Activated CD4-positive, alpha-beta memory T cell treated with anti-CD3 and anti-CD28 coated beads for 36 hours (primary cell): ENCODE measurements at regions not wholly inside any gene's neighbourhood (a gene's known extent, or its start where the extent isn't known, plus 50 kb on each side); places are given as distances from the start of the nearest gene placed in this dataset.

Experiments
- CTCF ChIA-PET: fragments of 350-600 bp; sonication (Branson Sonifier 250); formaldehyde crosslinking; loops from one replicate; lab custom pipeline; 2021; ENCODE audit warnings: antibody characterized with exemption, inconsistent platforms; lab: Charles Lee
- POLR2A ChIA-PET: fragments of 350-600 bp; sonication (Branson Sonifier 250); formaldehyde crosslinking; loops from one replicate; lab custom pipeline; 2021; ENCODE audit warnings: antibody characterized with exemption; lab: Charles Lee
- DNase-seq: peaks from one replicate; pipeline ENCODE4 v3.0.0-alpha.2; 2020
- H3K27ac Mint-ChIP-seq: one replicate; pipeline ENCODE4 v1.8.0; 2021; ENCODE audit warnings: mixed read lengths
- H3K27me3 Mint-ChIP-seq: one replicate; pipeline ENCODE4 v1.8.0; 2021; ENCODE audit warnings: mixed read lengths
- H3K36me3 Mint-ChIP-seq: one replicate; pipeline ENCODE4 v1.8.0; 2021; ENCODE audit warnings: mixed read lengths
- H3K4me1 Mint-ChIP-seq: one replicate; pipeline ENCODE4 v1.8.0; 2021; ENCODE audit warnings: low read depth, mixed read lengths
- H3K4me3 Mint-ChIP-seq: one replicate; pipeline ENCODE4 v1.8.0; 2021; ENCODE audit warnings: mild to moderate bottlenecking, mixed read lengths
- H3K9me3 Mint-ChIP-seq: one replicate; pipeline ENCODE4 v1.8.0; 2021; ENCODE audit warnings: mixed read lengths
- intact Hi-C: fragments of 100-400 bp; cut with micrococcal nuclease; formaldehyde crosslinking; loops from one replicate; pipeline ENCODE4 v1.15.1; 2023

DNA sequence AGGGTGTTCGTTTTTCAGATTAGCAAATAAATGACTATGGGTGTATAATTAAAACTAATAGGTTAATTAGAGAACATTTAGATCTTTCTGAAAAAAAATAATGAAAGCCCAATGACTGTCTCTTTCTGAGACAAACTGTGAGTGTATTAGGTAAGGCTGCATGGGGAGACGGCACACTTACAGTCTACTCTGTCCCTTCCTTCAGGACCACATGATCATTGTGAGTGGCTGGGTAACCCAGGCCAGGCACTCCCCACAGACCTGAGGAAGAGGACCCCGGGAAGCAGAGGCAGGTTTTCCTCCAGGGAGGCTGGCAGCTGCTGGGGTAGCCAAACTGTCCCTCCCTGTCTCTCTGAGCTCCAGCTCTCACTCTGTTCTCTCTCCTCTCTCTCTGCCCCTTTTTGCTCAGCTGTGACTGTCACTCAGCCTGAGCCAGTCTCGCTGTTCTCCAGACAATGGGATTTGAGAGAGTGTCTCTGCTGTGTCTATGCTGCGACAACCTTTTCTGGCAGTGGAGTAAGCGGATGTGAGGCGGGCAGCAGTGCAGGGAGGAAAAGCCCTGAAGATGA is 83.1 kb upstream of the NCAM1 start:
- H3K27ac Mint-ChIP-seq: no peak overlapping the region
- no peaks in the 10 kb centered on the region for H3K36me3 Mint-ChIP-seq
- ChIA-PET CTCF (no interaction called here), POLR2A (no interaction called here)
- intact Hi-C loops: no loop called here
- no peak overlapping the region for H3K4me3 Mint-ChIP-seq
- peaks cover 5% of the 10 kb centered on the region for H3K27me3 Mint-ChIP-seq
- no peaks in the 10 kb centered on the region for H3K4me1 Mint-ChIP-seq
- DNase-seq: no peak
- H3K9me3 Mint-ChIP-seq: no peaks in the 10 kb centered on the region

DNA sequence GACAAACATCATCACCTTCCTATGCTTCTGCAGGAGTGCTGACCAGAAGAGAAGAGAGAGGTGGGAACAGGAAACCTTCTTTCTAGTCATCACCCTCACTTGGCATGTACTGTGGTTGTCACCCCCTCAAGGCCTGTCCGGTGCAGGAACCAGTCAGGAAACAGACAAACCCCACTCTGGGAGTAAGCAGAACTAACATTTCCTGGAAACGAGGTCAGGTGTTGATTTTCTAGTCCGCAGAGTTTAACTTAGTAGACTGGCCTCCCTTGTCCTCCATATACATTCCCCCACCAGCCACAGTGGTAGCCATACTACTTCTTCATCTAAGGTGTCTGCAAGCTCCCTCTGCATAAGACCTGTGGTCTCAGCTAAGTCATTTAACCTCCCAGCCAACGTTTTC is 80.7 kb upstream of the NCAM1 start:
- Mint-ChIP-seq H3K4me1 (no peaks in the 10 kb centered on the region), H3K4me3 (no peak overlapping the region), H3K27ac (no peak overlapping the region), H3K9me3 (no peaks in the 10 kb centered on the region), H3K36me3 (no peaks in the 10 kb centered on the region), H3K27me3 (peaks cover under 1% of the 10 kb centered on the region)
- DNase-seq: no peak
- ChIA-PET CTCF (no interaction called here), POLR2A (no interaction called here)
- intact Hi-C loops: no loop called here

DNA sequence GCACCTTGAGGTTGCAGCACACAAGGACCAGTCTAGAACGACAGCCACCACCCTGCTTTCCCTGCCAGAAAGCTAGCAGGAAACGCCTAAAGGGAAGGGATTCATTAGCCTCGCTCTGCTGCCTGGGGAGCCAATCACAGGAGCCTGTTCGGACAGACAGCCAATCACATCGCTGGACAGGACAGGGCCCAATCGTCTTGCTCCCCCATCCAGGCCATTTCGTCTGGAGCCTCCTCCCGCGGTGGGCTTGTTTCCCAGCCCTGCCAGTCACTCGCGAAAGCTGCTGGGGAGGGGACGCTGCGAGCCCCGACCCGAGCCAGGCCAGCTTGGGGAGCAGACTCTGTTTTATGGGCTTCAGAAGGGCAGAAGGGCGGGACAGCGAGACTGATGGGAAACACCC is 79.8 kb upstream of the NCAM1 start:
- no peak for DNase-seq
- Mint-ChIP-seq H3K36me3 (no peaks in the 10 kb centered on the region), H3K4me3 (no peak overlapping the region), H3K27me3 (no peaks in the 10 kb centered on the region), H3K27ac (no peak overlapping the region), H3K4me1 (no peaks in the 10 kb centered on the region), H3K9me3 (no peaks in the 10 kb centered on the region)
- intact Hi-C loops: no loop called here
- CTCF ChIA-PET: no interaction called here
- POLR2A ChIA-PET: no interaction called here

DNA sequence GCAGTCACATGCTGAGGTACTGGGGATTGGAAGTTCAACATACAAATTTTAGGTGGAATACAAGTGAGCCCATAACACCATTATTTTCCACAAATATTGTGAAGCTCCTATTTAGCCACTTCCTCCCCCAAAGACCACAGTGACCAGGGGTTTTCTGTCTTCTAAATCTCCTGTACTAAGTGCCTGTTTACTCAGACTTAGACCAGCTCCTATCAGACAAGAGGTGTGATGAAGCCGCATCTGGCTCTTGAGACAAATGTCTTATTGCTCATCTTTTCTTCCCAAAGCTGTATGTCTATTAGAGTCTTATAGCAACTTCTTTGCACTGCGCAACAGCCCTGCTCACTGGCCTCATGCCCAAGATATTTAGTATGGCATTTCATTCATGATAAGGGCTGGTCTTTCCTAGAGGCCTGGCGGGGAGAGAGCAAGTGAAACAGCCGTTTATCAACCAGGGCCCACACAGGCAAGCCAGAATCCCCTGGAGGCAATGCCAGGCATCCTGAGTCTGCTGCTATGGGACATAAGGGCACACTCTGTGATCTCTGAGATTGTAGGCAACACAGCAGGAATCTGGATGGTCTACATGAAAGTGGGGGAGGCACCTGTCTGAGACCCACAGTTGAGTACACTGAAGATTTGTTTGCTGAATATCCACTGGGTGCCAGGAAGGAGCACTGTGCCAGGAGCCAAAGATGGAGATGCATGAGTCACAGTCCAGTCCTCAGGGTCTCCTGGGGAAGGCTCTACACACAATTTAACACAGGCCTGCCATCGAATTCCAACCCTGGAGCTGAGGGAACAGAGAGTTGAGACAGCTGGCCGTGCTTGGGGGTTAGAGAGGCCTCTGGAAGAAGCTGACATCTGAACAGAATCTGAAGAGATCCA is 78.5 kb upstream of the NCAM1 start:
- intact Hi-C loops: no loop called here
- Mint-ChIP-seq H3K27ac (no peak overlapping the region), H3K4me3 (no peak overlapping the region), H3K27me3 (no peaks in the 10 kb centered on the region), H3K9me3 (no peaks in the 10 kb centered on the region), H3K36me3 (no peaks in the 10 kb centered on the region), H3K4me1 (peaks cover 2% of the 10 kb centered on the region)
- DNase-seq: no peak
- ChIA-PET CTCF (no interaction called here), POLR2A (no interaction called here)

DNA sequence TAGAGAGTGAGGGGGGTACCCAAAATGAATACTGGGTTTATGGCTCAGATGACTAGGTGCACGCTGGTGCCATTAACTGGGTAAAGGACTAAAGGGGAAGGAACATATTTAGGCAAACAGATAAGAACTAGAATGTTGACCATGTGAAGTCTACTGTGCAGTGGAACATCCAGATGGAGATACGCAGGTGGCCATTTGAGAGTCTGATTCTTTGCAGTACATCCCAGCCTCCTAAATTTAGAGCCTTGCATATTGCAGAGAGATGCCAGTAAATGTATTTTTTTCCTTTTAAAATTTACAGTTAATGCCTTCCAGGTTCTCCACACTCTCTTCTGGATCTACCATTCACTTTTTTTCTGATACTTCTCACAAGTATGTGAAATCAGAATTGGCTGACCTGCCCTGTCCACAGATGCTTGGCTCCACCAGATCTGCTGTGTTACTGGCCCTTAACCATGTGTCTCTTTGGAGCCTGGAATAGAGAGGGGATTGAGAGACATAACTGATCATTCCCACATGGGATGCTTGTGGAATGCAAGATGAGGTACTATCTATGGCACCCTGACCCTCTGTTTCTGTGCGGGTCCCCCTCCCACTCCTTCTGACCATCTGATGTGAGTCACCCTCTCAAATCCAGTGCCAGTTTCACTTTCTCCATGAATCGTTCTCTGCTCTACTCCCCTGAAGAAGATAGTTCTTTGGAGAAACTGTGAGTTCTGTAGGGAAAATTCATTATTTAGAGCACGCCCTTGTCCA is 77.0 kb upstream of the NCAM1 start:
- Mint-ChIP-seq H3K27ac (no peak overlapping the region), H3K4me3 (no peak overlapping the region), H3K9me3 (no peaks in the 10 kb centered on the region), H3K27me3 (no peaks in the 10 kb centered on the region), H3K4me1 (peaks cover 2% of the 10 kb centered on the region), H3K36me3 (no peaks in the 10 kb centered on the region)
- ChIA-PET CTCF (no interaction called here), POLR2A (no interaction called here)
- no peak for DNase-seq
- intact Hi-C loops: no loop called here

DNA sequence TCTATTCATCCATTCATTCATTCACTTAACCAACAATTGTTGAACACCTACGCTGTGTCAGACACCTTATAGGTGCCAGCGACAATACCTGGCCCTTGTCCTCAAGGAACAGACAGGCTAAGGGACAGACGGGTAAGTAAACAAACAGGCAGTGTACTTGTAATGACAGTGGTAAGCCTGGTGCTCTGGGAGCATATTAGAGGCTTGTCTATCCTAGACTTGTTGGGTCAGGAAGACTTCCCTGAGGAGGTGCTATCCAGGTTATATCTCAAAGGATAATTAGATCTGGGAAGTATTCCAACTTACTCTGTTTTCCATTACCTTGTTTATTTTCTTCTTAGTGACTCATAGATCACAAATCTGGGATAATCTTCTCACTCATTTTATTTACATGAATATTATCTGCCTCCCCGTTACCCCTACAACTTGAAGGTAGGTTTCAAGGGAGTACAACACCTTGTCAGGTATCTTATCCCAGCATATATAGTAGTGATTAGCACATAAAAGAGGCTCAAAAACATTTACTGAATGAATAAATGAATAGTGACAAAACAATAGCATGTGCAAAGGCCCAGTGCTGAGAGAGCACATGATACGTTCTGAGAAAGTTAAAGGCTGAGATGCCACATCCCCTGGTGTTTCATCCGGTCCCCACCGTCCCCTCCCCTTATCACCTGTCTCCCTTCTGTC is 75.3 kb upstream of the NCAM1 start:
- Mint-ChIP-seq H3K9me3 (no peaks in the 10 kb centered on the region), H3K4me3 (no peak overlapping the region)

DNA sequence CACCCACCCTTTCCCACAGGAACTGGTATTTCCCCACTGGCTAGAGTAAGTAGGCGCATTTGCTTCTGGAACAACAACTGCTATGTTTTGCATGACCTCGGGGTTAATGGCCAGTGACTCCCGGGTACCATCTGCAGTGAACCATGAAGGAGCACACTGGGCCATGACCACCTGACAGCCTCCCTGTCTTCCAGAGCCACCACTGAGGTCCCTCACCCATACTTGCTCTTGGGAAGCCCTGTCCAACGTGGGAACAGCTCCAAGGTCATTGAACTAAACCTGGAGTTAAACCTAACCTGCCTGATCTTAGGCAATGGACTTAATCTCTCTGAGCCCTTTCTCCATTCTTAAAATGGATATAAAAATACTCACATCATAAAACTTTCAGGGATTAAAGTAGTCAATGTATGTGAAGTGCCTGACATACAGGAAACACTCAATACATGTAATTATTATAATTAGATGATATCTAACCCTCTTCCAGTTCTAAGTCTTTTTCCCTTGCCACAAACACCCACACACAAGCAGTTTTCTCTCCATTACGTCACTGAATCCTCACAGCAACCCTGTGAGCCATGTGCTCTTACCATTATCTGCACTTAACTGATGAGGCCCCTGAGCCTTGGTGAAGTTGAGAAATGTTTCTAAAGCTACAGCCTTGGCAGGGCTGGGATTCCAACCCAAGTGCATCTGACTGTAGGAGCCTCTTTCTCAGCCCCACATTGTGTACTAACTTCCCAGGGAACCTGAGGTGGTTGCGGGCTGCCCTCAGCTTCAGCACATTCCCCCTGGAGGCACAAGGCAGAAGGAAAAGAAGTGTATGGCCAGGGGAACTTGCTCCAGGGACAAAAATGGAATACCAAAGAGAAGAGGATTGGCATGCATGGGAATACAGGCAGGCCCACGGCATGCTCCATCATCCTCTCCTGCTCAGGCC is 74.5 kb upstream of the NCAM1 start:
- no peaks in the 10 kb centered on the region for H3K9me3 Mint-ChIP-seq
- intact Hi-C loops: no loop called here
- DNase-seq: no peak
- H3K36me3 Mint-ChIP-seq: no peaks in the 10 kb centered on the region
- ChIA-PET POLR2A (no interaction called here), CTCF (no interaction called here)
- H3K4me1 Mint-ChIP-seq: peaks cover 2% of the 10 kb centered on the region
- H3K27me3 Mint-ChIP-seq: no peaks in the 10 kb centered on the region
- H3K4me3 Mint-ChIP-seq: no peak overlapping the region
- H3K27ac Mint-ChIP-seq: no peak overlapping the region

More for the DNA sequence above, 75.3 kb upstream of the NCAM1 start:
- H3K27ac Mint-ChIP-seq: no peak overlapping the region
- H3K36me3 Mint-ChIP-seq: no peaks in the 10 kb centered on the region
- POLR2A ChIA-PET: no interaction called here
- intact Hi-C loops: no loop called here
- no peaks in the 10 kb centered on the region for H3K27me3 Mint-ChIP-seq
- H3K4me1 Mint-ChIP-seq: peaks cover 2% of the 10 kb centered on the region
- CTCF ChIA-PET: no interaction called here
- DNase-seq: no peak

DNA sequence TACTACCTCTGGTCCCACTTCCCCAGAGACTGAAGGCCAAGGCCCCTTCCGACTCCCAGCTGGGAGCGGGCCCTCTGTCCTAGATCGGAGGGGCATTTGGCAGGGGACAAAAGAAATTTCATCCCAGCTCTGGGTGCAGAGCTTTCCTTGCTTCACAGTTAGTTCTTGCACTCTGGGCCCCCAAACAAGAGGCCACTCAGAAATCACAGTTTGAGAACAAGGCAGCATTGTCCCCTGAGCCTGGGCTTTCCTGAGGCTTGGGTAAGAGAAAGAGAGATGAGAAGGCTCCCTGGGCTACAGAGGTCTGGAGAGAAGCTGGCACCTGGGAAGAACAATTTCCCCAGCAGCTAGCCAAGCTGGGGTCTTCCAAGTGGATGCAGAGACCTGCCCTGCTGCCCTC is 71.8 kb upstream of the NCAM1 start:
- peaks cover 2% of the 10 kb centered on the region for H3K4me1 Mint-ChIP-seq
- H3K27me3 Mint-ChIP-seq: no peaks in the 10 kb centered on the region
- no peaks in the 10 kb centered on the region for H3K36me3 Mint-ChIP-seq
- intact Hi-C loops: no loop called here
- H3K4me3 Mint-ChIP-seq: no peak overlapping the region
- DNase-seq: no peak
- H3K9me3 Mint-ChIP-seq: no peaks in the 10 kb centered on the region
- ChIA-PET CTCF (no interaction called here), POLR2A (interaction anchor here (0.7 kb wide), 1 partner anchor 20 kb away, joined by 3 read pairs; no protein-coding TSS in a partner anchor)
- no peak overlapping the region for H3K27ac Mint-ChIP-seq

DNA sequence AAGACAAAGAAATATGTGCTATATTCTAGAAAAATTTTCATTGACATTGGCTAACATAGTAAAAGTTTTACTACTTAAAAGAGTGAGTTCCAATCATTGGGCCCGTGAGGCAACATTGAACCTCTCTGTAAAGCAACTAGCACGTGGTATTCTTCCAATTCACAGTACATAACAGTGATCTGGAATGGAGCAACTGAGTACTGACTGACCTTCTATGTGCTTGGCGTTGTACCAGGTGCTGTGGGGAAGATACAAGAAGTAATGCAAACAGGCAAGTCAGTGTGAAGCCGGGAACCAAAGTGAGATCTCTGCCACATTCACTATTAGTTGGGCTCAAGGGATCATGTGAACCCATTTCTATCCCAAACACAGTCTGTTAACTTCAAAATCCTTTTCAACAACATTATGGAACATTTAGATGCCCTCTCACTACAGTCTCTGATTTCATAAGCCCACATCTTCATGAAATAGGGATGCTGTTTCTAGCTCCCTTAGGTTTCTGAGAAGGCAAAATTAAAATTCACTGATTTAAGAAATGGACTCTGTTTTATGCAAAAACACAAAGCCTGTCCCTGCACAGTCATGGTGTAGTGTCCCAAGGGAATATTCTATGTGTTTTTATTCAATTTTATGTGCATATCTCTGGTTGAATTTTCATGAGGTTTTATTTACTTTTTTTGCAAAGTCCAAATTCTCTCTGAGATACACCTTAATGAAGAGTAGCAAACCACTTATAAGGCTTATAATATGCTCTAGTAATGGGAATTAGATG is 61.8 kb upstream of the NCAM1 start:
- Mint-ChIP-seq H3K9me3 (peaks cover 3% of the 10 kb centered on the region), H3K27ac (no peak overlapping the region), H3K4me3 (no peak overlapping the region), H3K4me1 (no peaks in the 10 kb centered on the region), H3K27me3 (no peaks in the 10 kb centered on the region), H3K36me3 (no peaks in the 10 kb centered on the region)
- ChIA-PET POLR2A (no interaction called here), CTCF (no interaction called here)
- DNase-seq: no peak
- intact Hi-C loops: no loop called here

DNA sequence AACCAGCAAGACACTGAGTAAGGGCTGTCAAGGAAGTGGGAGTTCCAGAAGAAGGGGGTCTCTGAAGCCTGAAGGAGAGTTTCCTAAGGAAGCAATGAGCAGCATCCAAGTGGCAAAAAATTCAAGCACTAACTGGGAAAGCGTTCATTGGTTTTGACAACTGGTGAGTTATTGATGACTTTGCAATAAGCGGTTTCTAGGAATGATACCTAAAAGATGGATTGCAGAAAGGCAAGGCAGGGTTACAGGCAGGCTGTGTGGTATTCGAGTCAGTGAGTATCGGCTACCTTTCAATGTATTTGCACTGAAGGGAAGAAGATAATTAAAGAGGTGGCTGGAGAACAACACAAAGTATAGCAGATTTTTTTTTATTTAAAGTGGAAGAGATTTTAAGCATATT is 59.3 kb upstream of the NCAM1 start:
- no peaks in the 10 kb centered on the region for H3K4me1 Mint-ChIP-seq
- H3K36me3 Mint-ChIP-seq: no peaks in the 10 kb centered on the region
- ChIA-PET CTCF (no interaction called here), POLR2A (no interaction called here)
- DNase-seq: no peak
- no peaks in the 10 kb centered on the region for H3K27me3 Mint-ChIP-seq
- H3K9me3 Mint-ChIP-seq: peaks cover 3% of the 10 kb centered on the region
- H3K4me3 Mint-ChIP-seq: no peak overlapping the region
- intact Hi-C loops: no loop called here
- no peak overlapping the region for H3K27ac Mint-ChIP-seq
